ENCODE measurements at regions not wholly inside any gene's neighbourhood (a gene's known extent, or its start where the extent isn't known, plus 50 kb on each side); places are given as distances from the start of the nearest gene placed in this dataset.

GRCh38 chr4:171636606-171637005 is 176.6 kb upstream of the GALNTL6 start:
- FAIRE-seq = no peak
- DNase-seq (ENCODE audit: low spot score) = no peak

DNA sequence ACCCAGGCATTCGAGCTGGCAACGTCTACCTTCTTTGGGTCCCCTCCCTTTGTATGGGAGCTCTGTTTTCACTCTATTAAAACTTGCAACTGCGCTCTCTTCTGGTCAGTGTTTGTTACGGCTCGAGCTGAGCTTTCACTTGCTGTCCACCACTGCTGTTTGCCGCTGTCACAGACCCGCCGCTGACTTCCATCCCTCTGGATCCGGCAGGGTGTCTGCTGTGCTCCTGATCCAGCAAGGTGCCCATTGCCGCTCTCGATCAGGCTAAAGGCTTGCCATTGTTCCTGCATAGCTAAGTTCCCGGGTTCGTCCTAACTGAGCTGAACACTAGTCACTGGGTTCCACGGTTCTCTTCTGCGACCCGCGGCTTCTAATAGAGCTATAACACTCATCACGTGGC is 183.5 kb upstream of the GALNTL6 start:
- no peak for DNase-seq (ENCODE audit: low spot score)
- FAIRE-seq = no peak

GRCh38 chr4:171629182-171629581 is 184.0 kb upstream of the GALNTL6 start:
- DNase-seq (ENCODE audit: low spot score) = no peak
- no peak for FAIRE-seq

GRCh38 chr4:171626554-171626953 is 186.7 kb upstream of the GALNTL6 start:
- no peak for DNase-seq (ENCODE audit: low spot score)
- FAIRE-seq = no peak

DNA sequence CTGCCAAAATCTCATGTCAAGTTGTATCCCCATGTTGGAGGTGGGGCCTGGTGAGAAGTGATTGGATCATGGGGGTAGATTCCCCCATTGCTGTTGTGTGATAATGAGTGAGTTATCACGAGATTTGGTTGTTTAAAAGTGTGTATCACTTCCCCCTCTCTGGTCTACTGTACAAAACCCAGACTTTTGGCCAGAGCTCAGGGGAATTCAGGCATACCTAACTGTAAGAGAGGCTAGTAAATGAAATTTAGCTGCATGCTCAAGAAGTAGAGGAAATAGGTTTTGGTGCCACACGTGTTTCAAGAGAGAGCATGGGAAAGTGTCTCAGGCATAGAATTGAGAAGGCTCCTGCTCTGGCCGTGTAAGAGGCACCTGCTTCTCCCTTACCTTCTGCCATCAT is 190.5 kb upstream of the GALNTL6 start:
- FAIRE-seq (no peak), DNase-seq (ENCODE audit: low spot score) (no peak)

GRCh38 chr4:171621646-171622045 is 191.6 kb upstream of the GALNTL6 start:
- DNase-seq (ENCODE audit: low spot score) (no peak), FAIRE-seq (no peak)

DNA sequence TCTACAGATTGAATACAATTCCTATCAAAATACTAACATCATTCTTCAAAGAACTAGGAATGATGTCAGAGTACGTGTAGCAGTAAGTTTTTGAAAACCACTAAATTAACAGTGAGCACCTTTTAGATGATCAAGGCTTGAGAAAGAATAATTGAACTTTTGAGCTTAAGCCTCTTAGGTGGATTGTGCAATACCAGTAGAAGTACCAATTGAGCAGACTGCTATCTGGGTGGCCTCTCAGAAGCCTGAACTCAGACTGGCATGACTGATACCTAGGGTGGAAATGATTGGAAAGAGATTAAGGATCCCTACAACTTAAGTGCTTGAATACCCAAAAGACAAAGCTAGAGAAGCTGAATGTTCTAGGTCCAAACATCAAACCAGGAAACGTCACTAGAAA is 200.3 kb upstream of the GALNTL6 start:
- DNase-seq (ENCODE audit: low spot score) = no peak
- FAIRE-seq = no peak

GRCh38 chr4:171602638-171603355 is 210.4 kb upstream of the GALNTL6 start:
- DNase-seq (ENCODE audit: low spot score) (no peak), FAIRE-seq (no peak)

GRCh38 chr4:171601091-171601490 is 212.1 kb upstream of the GALNTL6 start:
- FAIRE-seq = no peak

GRCh38 chr4:171599628-171600027 is 213.6 kb upstream of the GALNTL6 start:
- FAIRE-seq (no peak), DNase-seq (ENCODE audit: low spot score) (no peak)

More at GRCh38 chr4:171601091-171601490, 212.1 kb upstream of the GALNTL6 start:
- no peak for DNase-seq (ENCODE audit: low spot score)

GRCh38 chr4:171594293-171594692 is 218.9 kb upstream of the GALNTL6 start:
- FAIRE-seq = no peak

GRCh38 chr4:171590716-171591115 is 222.5 kb upstream of the GALNTL6 start:
- DNase-seq (ENCODE audit: low spot score) (no peak), FAIRE-seq (no peak)

More at GRCh38 chr4:171594293-171594692, 218.9 kb upstream of the GALNTL6 start:
- DNase-seq (ENCODE audit: low spot score) = no peak

DNA sequence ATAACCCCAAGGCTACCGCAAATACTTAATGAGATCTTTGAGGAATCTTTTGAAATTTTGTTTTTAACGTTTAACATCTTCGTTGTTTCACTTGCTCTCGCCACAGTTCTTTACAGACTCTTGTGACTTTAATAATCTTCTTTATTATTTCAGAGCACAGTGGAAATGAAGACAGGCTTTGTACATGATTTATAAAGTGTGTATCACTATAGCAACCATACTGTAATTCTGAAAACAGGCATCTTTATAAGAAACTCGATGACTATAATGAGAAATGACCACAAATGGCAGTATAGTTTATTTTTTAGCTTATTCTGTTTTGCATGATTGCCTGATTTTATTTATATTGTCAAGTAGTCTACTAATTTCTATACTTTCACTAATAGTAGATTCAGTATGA is 224.4 kb upstream of the GALNTL6 start:
- DNase-seq (ENCODE audit: low spot score) (no peak), FAIRE-seq (no peak)

DNA sequence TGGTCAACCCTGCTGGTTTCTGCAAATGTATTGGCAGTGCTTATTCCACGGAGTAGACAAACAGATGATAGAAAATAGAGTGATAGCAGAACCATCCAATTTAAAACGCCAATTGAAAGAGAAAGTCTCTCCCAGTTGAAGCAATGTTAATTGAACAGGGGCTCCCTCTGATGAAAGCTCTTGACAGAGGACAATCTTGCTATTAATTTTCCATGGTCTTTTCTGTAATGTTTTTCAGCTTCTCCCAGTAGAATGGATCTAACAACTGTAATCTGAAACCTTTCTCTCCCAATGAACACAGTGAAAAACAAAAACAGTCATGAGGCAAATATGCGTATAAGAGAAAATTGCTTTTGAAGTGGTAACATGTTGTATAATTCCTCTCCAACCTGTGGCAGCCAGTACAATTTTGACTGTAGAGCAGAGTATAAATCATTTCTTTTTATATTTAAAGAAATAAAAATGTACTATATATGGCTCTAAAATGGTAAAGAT is 225.1 kb upstream of the GALNTL6 start:
- no peak for FAIRE-seq
- DNase-seq (ENCODE audit: low spot score) = no peak

- DNase-seq (ENCODE audit: low spot score) (no peak), FAIRE-seq (no peak)
Observed at GRCh38 chr4:171583790-171584189, 229.4 kb upstream of the GALNTL6 start.

GRCh38 chr4:171582961-171583581 is 230.1 kb upstream of the GALNTL6 start:
- no peak for DNase-seq (ENCODE audit: low spot score)
- FAIRE-seq = no peak

GRCh38 chr4:171573181-171573580 is 240.0 kb upstream of the GALNTL6 start:
- FAIRE-seq (no peak), DNase-seq (ENCODE audit: low spot score) (no peak)

DNA sequence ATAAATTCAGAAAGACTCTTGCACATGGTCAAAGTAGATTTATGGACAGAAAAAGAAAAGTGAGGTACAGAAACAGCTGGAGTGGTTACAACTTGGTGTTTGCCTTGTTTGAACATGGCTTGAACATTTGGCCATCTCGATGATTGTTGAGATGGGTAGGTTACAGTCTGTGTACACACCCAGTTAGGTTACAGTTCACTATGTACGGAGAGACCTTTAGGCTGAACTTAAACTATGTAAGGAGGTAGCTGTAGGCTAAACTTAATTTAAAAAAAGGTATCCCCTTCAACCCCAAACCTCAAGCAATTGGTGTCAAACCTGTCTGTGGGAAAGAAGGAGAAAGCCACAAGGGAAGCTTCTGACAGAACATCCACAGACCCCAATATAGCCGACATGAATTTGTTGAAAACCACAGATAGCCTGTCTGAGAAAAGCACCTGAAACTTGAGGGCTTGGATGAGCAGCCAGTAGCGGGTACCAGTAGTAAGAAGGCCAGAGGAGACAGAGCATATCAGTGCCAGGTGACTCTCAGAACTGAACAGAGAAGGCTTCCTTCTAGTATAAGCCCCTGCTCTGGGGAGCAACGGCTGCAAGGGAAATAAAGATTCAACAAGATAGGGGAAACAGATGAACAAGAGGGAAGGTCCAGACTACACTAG is 247.9 kb upstream of the GALNTL6 start:
- FAIRE-seq (no peak), DNase-seq (ENCODE audit: low spot score) (no peak)

- DNase-seq (ENCODE audit: low spot score) (no peak), FAIRE-seq (no peak)
Observed at GRCh38 chr4:171561419-171561818, 251.8 kb upstream of the GALNTL6 start.

- FAIRE-seq (no peak), DNase-seq (ENCODE audit: low spot score) (no peak)
Observed at GRCh38 chr4:171553961-171554360, 259.2 kb upstream of the GALNTL6 start.

- FAIRE-seq = no peak
- DNase-seq (ENCODE audit: low spot score) = no peak
Observed at GRCh38 chr4:171542640-171543039, 270.6 kb upstream of the GALNTL6 start.

GRCh38 chr4:171538601-171539100 is 274.6 kb upstream of the GALNTL6 start:
- no peak for FAIRE-seq
- DNase-seq (ENCODE audit: low spot score) = no peak

Data from RCC 7860 (cell line).